Fibroblast of mammary gland (primary cell): ENCODE measurements at regions not wholly inside any gene's neighbourhood (a gene's known extent, or its start where the extent isn't known, plus 50 kb on each side); places are given as distances from the start of the nearest gene placed in this dataset.

Experiments used
- DNase-seq: peaks from one replicate; pipeline ENCODE4 v3.0.0-alpha.2; 2010; ENCODE audit warnings: low read depth
- H3K4me3 ChIP-seq: 2 replicates; pipeline ENCODE4 v1.5.1; 2011; ENCODE audit warnings: low read depth, mild to moderate bottlenecking, low read length, moderate library complexity; ENCODE audit not compliant: control insufficient read depth
- CTCF ChIP-seq: conservative IDR thresholded peaks from 2 replicates; pipeline ENCODE4 v1.5.1; 2011; ENCODE audit warnings: low read depth, low read length, inconsistent platforms; ENCODE audit not compliant: control insufficient read depth, insufficient read depth

GRCh38 chr19:20482721-20483120 is 82.9 kb downstream of the ZNF737 start:
- no peak overlapping the region for H3K4me3 ChIP-seq
- DNase-seq, result no peak
- TF ChIP-seq CTCF, result no peak

DNA sequence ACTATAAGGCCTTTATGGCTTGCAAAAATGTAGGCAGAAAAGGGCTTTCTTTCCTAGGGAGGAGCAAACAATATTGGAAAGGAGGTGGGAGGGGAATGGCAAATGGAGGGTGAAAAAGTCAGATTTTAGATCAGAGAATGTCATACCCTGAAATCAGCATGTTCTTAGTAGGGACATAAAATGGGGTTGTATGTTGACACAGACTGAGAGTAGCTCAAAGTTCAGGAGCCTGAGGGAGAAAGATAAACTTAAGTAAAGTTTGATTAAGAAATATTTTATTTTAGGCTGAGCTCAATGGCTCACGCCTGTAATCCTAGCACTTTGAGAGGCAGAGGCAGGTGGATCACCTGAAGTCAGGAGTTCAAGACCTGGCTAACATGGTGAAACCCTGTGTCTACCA is 83.8 kb downstream of the ZNF737 start:
- DNase-seq, result no peak
- TF ChIP-seq CTCF, result no peak
- no peak overlapping the region for H3K4me3 ChIP-seq

GRCh38 chr19:20479483-20479882 is 86.1 kb downstream of the ZNF737 start:
- H3K4me3 ChIP-seq, result no peak overlapping the region
- DNase-seq, result no peak
- TF ChIP-seq CTCF, result no peak

GRCh38 chr19:20478936-20479335 is 86.6 kb downstream of the ZNF737 start:
- no peak for DNase-seq
- no peak for TF ChIP-seq CTCF
- no peak overlapping the region for H3K4me3 ChIP-seq

DNA sequence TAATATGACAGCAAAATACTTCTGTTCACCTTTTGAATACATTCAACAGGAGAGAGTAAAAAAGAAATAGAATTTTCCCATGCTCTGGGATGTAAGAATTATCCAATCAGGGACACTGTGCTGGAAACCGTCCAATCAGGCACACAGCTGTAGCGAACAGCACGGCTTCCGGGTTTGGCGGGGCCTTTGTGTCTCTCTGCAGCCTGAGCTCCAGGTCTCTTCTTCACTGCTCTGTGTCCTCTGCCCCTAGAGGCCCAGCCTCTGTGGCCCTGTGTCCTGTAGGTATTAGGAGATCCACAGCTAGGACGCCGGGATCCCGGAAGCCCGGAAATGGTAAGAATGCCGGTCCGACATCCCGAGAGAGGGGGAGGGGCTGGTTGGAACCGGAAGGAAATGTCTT is 92.7 kb downstream of the ZNF737 start:
- no peak overlapping the region for H3K4me3 ChIP-seq
- TF ChIP-seq CTCF, result no peak

DNA sequence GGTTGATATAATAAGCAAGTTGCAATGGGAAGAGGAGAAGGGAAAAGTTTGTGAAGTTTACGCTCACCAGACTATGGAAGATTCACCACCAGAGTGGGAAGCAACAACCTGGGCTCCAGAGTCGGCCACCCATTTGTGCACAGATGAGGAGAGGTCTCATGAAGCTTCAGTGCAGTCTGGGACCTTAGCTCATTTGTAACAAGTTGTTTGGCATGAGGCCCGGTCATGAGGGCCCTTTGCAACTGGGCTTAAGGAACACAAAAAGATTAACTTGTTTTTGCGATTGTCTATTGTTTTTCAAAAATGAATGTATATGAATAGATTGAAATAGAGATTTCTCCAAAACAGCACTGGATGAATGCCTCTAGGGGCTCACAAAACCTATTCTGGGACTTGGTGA is 94.2 kb downstream of the ZNF737 start:
- no peak for DNase-seq
- H3K4me3 ChIP-seq, result no peak overlapping the region
- TF ChIP-seq CTCF, result no peak

More for the DNA sequence above, 92.7 kb downstream of the ZNF737 start:
- DNase-seq, result no peak
